Panc1 (cell line): ENCODE measurements at regions not wholly inside any gene's neighbourhood (a gene's known extent, or its start where the extent isn't known, plus 50 kb on each side); places are given as distances from the start of the nearest gene placed in this dataset.

ENCODE experiments used
- CTCF ChIP-seq: fragments of 450-650 bp; IDR thresholded peaks from 2 replicates; pipeline ENCODE4 v1.5.1; 2017; ENCODE audit warnings: mild to moderate bottlenecking
- REST ChIP-seq, 2 experiments: IDR thresholded peaks; 2 replicates each; pipeline ENCODE4 v1.6.1; 2011 to 2012; ENCODE audit warnings: low read depth in 2 of 2, control low read depth in 1 of 2, low read length in 1 of 2, mild to moderate bottlenecking in 1 of 2, moderate library complexity in 1 of 2; ENCODE audit not compliant: insufficient read depth in 1 of 2
- TCF7L2 ChIP-seq: IDR thresholded peaks from 2 replicates; pipeline ENCODE4 v1.6.1; 2011; ENCODE audit warnings: mild to moderate bottlenecking, low read depth, low read length, inconsistent platforms

GRCh38 chr5:112616812-112617547, 120.7 kb upstream of the APC start:
- TF ChIP-seq CTCF (no peak), TCF7L2 (no peak), REST (IDR thresholded peaks at IDR 0.05; ENCODE audit: insufficient read depth in 1 of 2, low read depth in 2 of 2, low read length in 1 of 2) (no peak)
